Activated B cell treated with CpG ODN at 0.5 μM for 24 hours (primary cell): ENCODE measurements at regions not wholly inside any gene's neighbourhood (a gene's known extent, or its start where the extent isn't known, plus 50 kb on each side); places are given as distances from the start of the nearest gene placed in this dataset.

Source experiments
- ATAC-seq: fragments of 200-7000 bp; cut with Tn5 transposase; one replicate; pipeline ENCODE4 v1.10.0; 2021; ENCODE audit warnings: low read depth, mild to moderate bottlenecking, moderate library complexity
- CTCF ChIA-PET: fragments of 350-600 bp; sonication (Branson Sonifier 250); formaldehyde crosslinking; loops from one replicate; lab custom pipeline; 2021; ENCODE audit warnings: antibody characterized with exemption; lab: Charles Lee
- POLR2A ChIA-PET: fragments of 350-600 bp; sonication (Branson Sonifier 250); formaldehyde crosslinking; loops from one replicate; lab custom pipeline; 2021; ENCODE audit warnings: antibody characterized with exemption; lab: Charles Lee
- DNase-seq: peaks from one replicate; pipeline ENCODE4 v3.0.0; 2022
- H3K27ac Mint-ChIP-seq: one replicate; pipeline ENCODE4 v1.8.0; 2020; ENCODE audit warnings: mixed read lengths
- H3K27me3 Mint-ChIP-seq: one replicate; pipeline ENCODE4 v1.8.0; 2021; ENCODE audit warnings: mixed read lengths
- H3K36me3 Mint-ChIP-seq: one replicate; pipeline ENCODE4 v1.8.0; 2021; ENCODE audit warnings: low read depth, mixed read lengths
- H3K4me1 Mint-ChIP-seq: one replicate; pipeline ENCODE4 v1.8.0; 2021; ENCODE audit warnings: mixed read lengths
- H3K4me3 Mint-ChIP-seq: one replicate; pipeline ENCODE4 v1.8.0; 2020; ENCODE audit warnings: mild to moderate bottlenecking, mixed read lengths
- H3K9me3 Mint-ChIP-seq: one replicate; pipeline ENCODE4 v1.8.0; 2020; ENCODE audit warnings: mixed read lengths
- intact Hi-C: fragments of 100-400 bp; cut with micrococcal nuclease; formaldehyde crosslinking; loops from one replicate; pipeline ENCODE4 v1.15.1; 2024
- TF ChIP-seq, protein P1 (sequence below): fragments of 200-600 bp; IDR thresholded peaks from one replicate; pipeline ENCODE4 v1.8.0; 2022; ENCODE audit warnings: antibody characterized with exemption, mild to moderate bottlenecking

DNA sequence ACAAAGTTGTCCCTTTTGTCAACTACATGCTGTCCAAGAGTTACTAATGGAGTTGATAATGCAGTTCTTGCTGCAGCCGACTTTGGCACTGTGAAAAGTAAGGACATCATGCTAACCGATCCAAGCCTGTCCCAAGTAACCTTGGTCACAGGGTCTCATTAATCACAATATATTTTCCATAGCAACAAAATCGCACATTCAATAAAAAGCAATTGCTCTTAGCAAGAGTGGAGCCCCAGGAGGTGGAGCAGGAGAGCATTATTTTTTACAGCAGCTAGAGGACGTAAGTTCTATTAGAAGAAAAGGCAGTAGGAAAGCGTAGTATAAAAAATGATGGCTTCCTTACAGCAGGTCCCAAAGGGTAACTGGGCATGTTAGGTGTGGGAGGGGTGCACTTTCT is 570.3 kb downstream of the EBF1 start:
- POLR2A ChIA-PET: interaction anchor here (0.9 kb wide), 1 partner anchor 168 kb away, joined by 4 read pairs; no protein-coding TSS in a partner anchor
- DNase-seq: no peak
- no peaks in the 10 kb centered on the region for H3K27me3 Mint-ChIP-seq
- H3K4me3 Mint-ChIP-seq: no peak overlapping the region
- TF ChIP-seq, protein P1, sequence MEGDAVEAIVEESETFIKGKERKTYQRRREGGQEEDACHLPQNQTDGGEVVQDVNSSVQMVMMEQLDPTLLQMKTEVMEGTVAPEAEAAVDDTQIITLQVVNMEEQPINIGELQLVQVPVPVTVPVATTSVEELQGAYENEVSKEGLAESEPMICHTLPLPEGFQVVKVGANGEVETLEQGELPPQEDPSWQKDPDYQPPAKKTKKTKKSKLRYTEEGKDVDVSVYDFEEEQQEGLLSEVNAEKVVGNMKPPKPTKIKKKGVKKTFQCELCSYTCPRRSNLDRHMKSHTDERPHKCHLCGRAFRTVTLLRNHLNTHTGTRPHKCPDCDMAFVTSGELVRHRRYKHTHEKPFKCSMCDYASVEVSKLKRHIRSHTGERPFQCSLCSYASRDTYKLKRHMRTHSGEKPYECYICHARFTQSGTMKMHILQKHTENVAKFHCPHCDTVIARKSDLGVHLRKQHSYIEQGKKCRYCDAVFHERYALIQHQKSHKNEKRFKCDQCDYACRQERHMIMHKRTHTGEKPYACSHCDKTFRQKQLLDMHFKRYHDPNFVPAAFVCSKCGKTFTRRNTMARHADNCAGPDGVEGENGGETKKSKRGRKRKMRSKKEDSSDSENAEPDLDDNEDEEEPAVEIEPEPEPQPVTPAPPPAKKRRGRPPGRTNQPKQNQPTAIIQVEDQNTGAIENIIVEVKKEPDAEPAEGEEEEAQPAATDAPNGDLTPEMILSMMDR: no peak
- CTCF ChIA-PET: no interaction called here
- H3K36me3 Mint-ChIP-seq: no peaks in the 10 kb centered on the region
- no peaks in the 10 kb centered on the region for H3K9me3 Mint-ChIP-seq
- ATAC-seq: no peak
- H3K27ac Mint-ChIP-seq: no peak overlapping the region
- no peaks in the 10 kb centered on the region for H3K4me1 Mint-ChIP-seq
- intact Hi-C loops: no loop called here

GRCh38 chr5:158525663-158526062 is 574.1 kb downstream of the EBF1 start:
- intact Hi-C loops: no loop called here
- no peaks in the 10 kb centered on the region for H3K36me3 Mint-ChIP-seq
- ATAC-seq: no peak
- ChIA-PET POLR2A (no interaction called here), CTCF (no interaction called here)
- no peak for DNase-seq
- H3K4me3 Mint-ChIP-seq: no peak overlapping the region
- H3K27me3 Mint-ChIP-seq: no peaks in the 10 kb centered on the region
- TF ChIP-seq, protein P1: no peak
- H3K27ac Mint-ChIP-seq: no peak overlapping the region
- H3K4me1 Mint-ChIP-seq: peaks cover 6% of the 10 kb centered on the region
- no peaks in the 10 kb centered on the region for H3K9me3 Mint-ChIP-seq

- ChIA-PET POLR2A (interaction anchor here (0.6 kb wide), 1 partner anchor 256 kb away, joined by 4 read pairs; no protein-coding TSS in a partner anchor), CTCF (no interaction called here)
- Mint-ChIP-seq H3K27ac (no peak overlapping the region), H3K4me1 (peaks cover 6% of the 10 kb centered on the region), H3K27me3 (no peaks in the 10 kb centered on the region), H3K36me3 (no peaks in the 10 kb centered on the region), H3K9me3 (no peaks in the 10 kb centered on the region), H3K4me3 (no peak overlapping the region)
- no peak for ATAC-seq
- TF ChIP-seq, protein P1: no peak
- no peak for DNase-seq
- intact Hi-C loops: no loop called here
Measured at GRCh38 chr5:158524070-158524469, 575.6 kb downstream of the EBF1 start.

- CTCF ChIA-PET: no interaction called here
Measured at GRCh38 chr5:158522776-158523175, 576.9 kb downstream of the EBF1 start.

GRCh38 chr5:158521995-158522394 is 577.7 kb downstream of the EBF1 start:
- CTCF ChIA-PET: no interaction called here
- no peak for DNase-seq
- H3K36me3 Mint-ChIP-seq: no peaks in the 10 kb centered on the region

More at GRCh38 chr5:158522776-158523175, 576.9 kb downstream of the EBF1 start:
- Mint-ChIP-seq H3K27me3 (no peaks in the 10 kb centered on the region), H3K36me3 (no peaks in the 10 kb centered on the region), H3K9me3 (no peaks in the 10 kb centered on the region), H3K4me3 (no peak overlapping the region), H3K27ac (no peak overlapping the region), H3K4me1 (peaks cover 6% of the 10 kb centered on the region)
- intact Hi-C loops: no loop called here
- TF ChIP-seq, protein P1: no peak
- POLR2A ChIA-PET: interaction anchor here (0.6 to 0.7 kb wide), 2 partner anchors 11 to 35 kb away, joined by 5 to 7 read pairs; no protein-coding TSS in a partner anchor
- ATAC-seq (no peak), DNase-seq (no peak)

More at GRCh38 chr5:158521995-158522394, 577.7 kb downstream of the EBF1 start:
- intact Hi-C loops: no loop called here
- H3K4me1 Mint-ChIP-seq: peaks cover 6% of the 10 kb centered on the region
- H3K27ac Mint-ChIP-seq: no peak overlapping the region
- H3K27me3 Mint-ChIP-seq: no peaks in the 10 kb centered on the region
- POLR2A ChIA-PET: no interaction called here
- ATAC-seq: no peak
- H3K9me3 Mint-ChIP-seq: no peaks in the 10 kb centered on the region
- TF ChIP-seq, protein P1: no peak
- no peak overlapping the region for H3K4me3 Mint-ChIP-seq
